ENCODE measurements at regions not wholly inside any gene's neighbourhood (a gene's known extent, or its start where the extent isn't known, plus 50 kb on each side); places are given as distances from the start of the nearest gene placed in this dataset.
"Not testable (repeated sequence)": the region's sequence is repeated elsewhere in the genome, so short reads cannot be mapped to it uniquely, and the experiment has no call there.

DNA sequence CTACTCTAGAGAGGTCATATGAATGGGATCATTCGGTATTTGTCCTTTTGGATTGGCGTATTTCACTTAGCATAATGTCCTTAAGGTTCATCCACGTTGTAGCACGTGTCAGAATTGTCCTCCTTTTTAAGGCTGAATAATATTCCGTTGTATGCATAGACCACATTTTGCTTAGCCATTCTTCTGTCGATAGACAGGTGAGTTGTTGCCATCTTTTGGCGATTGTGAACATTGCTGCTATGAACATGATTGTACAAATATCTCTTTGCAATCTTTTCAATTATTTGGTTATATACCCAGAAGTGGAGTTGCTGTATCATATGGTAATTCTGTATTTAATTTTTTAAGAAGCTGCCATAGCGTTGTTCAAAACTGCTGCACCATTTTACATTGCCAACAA is 52.4 kb upstream of the GOLGA8J start:
- no peak for DNase-seq (ENCODE audit: low spot score)

DNA sequence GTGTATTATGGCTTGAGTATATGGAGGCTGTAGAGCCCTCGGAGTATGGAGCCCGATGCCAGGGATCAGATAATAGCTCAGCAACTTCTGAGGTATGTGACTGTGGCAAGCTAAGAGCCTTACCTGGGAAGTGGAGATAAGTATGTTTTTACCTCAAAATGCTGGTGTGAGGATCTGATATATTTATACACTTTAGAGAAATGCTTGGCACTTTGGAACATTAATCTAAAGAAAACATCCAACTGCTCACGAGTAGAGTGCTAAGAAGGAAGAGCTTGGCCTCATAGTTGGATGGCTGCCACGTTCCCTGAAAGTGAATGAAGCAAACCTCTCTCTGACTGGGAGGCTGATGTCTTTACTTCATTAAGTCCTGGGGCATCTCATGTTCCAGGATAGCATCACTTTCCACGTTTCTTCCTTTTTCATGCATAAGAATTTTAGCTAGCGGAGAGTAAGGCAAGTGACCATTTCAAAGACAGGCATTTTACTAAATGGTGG is 58.9 kb upstream of the GOLGA8J start:
- DNase-seq (ENCODE audit: low spot score): no peak

DNA sequence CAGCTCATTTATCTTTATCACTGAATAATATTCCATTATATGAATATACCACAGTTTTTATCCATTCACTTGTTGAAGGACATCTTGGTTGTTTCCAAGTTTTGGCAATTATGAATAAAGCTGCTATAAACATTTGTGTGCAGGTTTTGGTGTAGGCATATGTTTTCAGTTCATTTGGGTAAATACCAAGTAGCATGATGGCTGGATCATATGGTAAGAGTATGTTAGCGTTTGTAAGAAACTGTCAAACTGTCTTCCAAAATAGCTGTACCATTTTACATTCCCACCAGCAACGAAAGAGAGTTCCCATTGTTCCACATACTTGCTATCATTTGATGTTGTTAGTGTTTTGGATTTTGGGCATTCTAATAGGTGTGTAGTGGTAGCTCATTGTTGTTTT is 72.0 kb upstream of the GOLGA8J start:
- DNase-seq (ENCODE audit: low spot score): no peak

DNA sequence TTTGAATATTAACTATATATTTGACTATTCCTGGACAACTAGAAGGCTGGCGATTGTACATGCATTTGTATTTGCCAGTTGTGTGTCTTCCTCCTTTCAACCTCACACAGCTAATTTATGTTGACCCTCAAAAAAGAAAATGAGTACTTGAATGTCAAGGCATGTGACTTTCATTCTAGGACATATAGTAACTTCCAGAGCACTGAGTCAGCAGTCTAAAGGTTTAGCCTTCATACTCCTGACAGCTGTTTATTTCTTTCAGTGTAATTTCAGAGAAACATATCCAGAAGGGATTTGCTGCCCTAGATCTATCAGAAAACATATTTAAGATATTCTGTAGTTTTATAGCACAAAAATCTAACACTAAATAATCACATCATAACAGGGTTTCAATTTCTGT is 74.6 kb upstream of the GOLGA8J start:
- DNase-seq (ENCODE audit: low spot score): no peak

DNA sequence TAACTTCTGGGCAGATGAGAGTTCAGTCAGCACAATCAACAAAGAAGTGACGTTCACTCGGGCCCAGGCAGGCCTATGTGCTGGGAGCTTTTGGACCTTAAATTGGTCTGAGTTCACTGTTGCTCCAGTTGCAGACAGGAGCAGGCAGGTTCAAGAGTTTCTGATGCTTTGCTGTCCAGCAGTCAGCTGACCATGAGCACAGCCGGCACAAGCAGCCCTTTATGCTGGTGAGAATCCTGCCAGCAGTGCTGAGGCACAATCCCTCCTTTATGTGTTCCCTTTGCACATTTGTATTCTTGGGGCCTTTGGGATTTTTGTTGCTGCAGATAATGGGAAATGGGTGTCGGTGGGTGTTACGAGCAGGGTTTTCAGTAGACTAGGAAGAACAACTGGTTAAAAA is 81.2 kb upstream of the GOLGA8J start:
- no peak for DNase-seq (ENCODE audit: low spot score)

DNA sequence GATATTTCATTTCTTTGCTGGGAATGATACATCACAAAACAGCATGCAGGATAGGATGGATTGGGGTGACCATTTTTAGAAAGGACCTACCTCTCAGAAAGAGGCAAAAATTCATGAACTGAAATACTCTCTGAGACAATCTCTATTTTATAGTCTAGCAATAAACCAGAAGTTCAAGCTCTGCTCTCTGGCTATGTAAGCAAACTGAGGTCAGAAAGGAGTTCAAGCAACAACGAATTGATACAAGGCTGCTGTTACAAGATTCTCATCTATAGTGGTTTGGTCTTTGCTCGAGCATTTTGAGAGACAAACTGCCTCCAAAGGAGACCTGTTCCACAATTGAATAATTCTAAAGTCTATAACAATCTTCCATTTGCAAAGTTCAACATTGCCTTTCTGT is 84.7 kb upstream of the GOLGA8J start:
- DNase-seq (ENCODE audit: low spot score): no peak

DNA sequence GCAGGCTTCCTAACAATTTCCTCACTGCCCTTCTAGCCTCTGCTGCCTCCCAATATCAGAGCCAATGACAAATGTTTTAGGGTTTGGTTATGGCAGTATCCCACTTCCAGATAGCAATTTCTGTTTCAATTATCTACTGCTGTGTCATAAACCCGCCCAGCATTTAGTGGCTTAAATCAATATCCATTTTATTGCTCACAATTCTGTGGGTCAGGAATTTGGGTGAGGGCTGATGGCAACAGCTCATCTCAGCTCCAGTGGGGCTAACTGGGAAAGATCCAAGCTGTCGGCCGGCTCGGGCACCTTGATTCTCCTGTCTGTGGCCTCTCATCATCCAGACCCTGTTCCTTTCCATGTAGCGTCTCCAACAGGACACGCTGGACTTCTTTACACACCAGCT is 85.3 kb upstream of the GOLGA8J start:
- no peak for DNase-seq (ENCODE audit: low spot score)

DNA sequence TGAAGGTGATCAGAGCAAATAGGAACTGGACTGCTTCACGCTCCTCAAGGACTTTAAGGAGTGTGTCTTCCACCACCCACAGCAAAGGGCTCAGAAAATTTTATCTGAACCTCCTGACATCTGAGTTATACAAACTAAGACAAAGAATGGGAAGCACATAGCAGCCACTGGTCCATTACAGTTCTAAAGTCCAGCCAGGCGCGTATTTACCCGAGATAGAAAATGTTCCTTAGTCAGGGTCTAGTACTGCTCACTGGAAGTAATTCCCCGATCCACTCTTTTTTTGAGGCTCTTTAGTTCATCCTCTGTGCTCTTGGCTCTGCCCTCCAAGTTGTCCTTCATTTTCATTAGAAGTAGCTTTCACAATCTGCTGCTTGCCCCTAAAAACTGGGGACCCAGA is 88.5 kb upstream of the GOLGA8J start:
- DNase-seq (ENCODE audit: low spot score): no peak

DNA sequence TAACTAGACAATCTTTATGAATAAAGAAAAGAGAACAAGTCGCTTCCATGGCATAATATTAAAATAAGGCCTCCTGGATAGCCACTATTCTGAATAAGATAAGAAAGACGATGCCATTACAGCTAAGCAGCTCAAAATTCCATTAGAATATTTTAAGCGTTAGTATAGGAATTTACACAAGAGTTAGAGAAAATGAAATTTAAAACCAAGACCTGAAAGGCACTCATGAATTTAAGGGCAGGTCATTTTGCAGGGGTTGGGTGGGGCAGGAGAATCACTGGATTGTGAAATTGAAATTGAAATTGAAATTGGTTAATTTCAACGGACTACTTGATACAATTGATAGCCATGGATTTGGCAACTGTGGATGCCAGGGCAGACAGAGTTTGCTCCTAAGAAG is 91.8 kb upstream of the GOLGA8J start:
- no peak for DNase-seq (ENCODE audit: low spot score)

DNA sequence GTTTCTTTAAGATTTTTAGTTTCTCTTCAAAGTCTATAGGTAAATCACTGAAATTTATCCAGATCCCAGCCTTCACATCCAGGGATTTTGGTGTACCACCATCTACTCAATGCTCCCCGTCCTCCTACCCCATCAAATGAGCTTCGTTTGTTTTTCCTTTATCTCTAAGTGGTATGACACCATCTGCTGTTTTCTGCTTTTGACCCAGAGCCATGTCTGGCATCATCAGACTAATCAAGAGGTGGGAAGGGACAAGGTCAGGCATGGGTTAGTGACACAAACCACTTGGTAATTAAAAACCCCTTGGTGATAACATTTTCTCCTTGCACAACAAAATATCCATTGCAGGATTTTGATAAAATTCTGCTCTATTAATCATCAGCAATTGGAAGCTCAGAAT is 92.7 kb upstream of the GOLGA8J start:
- no peak for DNase-seq (ENCODE audit: low spot score)

DNA sequence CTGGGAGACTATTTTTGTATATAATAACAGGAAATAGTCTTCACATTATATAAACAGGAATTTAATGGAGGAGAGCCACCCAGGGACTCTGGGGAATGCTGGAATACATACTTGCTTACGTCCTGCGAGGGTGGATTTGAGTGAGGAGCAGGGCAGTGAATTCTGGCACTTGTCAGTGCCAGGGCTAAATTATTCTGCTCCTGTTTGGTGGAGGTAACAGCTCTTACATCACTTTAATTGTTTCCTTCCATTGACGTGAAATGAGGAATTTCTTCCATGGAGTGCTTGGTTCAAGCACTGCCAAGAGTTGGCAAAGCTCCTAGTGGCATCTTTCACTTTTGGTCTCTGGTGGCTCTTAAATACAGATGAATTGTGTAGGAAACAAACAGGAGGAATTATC is 94.1 kb upstream of the GOLGA8J start:
- DNase-seq (ENCODE audit: low spot score): no peak

DNA sequence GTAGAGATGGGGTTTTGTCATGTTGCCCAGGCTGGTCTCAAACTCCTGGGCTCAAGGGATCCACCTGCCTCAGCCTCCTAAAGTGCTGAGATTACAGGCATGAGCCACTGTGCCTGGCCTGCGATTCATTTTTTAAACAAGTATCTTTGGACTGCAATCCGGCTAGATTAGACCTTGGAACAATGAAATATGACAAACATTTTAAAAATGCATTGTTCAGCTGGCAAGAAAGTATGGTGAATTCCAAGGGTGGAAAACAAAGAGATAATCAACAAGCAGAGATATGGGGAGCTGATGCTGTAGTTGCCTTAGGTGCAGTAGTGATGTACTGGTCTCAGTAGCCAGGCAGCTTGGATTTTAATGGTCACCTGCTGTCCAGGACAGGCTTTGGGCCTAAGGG is 95.8 kb upstream of the GOLGA8J start:
- DNase-seq (ENCODE audit: low spot score): no peak

DNA sequence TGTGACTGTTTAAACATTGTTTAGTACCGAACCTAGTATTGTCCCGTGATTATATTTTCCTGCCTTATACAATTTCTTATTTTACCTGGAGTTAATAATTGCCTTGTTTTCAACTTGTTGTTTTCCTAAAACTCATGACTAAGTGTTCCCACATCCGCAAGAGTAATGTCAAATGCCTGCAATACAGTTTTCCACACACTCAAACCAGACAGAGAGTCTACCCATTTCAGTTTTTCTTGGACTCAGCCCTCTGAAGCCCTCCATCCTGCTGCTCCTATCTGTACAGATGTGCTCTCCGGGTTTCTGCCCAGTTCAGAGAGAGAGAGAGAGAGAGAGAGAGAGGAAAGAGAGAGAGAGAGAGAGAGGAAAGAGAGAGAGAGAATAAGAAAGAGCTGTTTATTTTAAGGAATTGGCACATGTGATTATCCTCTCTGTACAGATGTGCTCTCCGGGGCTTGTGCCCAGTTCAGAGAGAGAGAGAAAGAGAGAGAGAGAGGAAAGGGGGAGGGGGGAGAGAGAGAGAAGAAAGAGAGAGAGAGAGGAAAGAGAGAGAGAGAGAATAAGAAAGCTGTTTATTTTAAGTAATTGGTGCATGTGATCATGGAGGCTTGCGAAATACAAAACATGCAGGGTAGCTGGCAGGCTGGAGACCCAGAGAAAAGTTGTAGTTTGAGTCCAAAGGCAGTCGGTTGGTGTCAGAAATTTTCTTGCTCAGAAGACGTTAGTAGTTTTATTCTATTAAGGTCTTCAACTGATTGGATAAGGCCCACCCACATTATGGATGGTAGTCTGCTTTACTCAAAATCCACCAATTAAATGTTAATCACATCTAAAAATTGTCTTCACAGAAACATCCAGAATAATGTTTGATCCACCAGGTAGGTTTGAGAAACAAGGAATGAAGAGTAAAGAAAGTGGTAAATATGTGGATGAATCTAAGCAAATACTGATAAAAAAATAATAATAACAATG is 104.1 kb upstream of the GOLGA8J start:
- DNase-seq (ENCODE audit: low spot score): no peak

DNA sequence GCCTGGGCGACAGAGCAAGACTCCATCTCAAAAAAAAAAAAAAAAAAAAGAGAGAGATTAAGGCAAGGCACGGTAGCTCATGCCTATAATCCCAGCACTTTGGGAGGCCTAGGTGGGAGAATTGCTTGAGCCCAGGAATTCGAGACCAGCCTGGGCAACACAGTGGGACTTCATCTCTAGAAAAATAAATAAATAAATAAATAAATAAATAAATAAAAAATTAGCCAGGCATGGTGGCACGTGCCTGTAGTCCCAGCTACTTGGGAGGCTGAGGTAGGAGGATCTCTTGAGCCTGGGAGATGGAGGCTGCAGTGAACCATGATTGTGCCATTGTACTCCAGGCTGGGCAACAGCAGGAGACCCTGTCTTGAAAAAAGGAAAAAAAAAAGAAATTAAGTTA is 108.7 kb upstream of the GOLGA8J start:
- DNase-seq (ENCODE audit: low spot score): not testable (repeated sequence)

DNA sequence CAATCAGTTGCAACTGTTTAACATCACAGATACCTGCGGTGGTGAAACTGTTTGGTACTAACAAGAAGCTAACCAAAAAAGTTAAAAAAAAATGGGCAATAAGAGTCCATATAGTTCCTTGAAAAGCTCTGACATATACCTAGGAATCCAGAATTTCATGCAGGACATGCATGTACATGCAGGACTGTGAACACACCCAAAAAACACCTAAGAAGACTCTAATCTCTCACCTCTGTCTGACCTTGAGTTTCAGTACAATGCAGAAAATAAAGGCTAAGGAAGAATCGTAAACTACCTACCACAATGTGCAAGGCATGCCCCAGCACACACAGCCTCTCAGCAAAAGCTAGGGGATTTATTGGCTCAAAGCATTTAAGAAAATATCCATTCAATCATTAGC is 110.7 kb upstream of the GOLGA8J start:
- no peak for DNase-seq (ENCODE audit: low spot score)

DNA sequence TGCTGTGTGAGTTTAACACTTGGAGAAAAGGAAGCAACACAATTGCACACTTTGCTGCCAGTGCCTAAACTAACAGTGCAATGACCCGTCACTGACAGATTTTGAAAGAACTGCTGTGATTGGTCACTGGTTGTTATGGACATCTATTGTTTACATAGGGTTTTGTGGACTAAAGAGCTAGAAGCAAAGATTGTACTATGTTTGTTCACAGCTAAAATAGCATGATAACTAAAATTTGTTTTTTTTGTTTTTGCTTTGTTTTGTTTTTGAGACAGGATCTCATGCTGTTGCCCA is 112.4 kb upstream of the GOLGA8J start:
- peak; percentile 36 for DNase-seq (ENCODE audit: low spot score)

DNA sequence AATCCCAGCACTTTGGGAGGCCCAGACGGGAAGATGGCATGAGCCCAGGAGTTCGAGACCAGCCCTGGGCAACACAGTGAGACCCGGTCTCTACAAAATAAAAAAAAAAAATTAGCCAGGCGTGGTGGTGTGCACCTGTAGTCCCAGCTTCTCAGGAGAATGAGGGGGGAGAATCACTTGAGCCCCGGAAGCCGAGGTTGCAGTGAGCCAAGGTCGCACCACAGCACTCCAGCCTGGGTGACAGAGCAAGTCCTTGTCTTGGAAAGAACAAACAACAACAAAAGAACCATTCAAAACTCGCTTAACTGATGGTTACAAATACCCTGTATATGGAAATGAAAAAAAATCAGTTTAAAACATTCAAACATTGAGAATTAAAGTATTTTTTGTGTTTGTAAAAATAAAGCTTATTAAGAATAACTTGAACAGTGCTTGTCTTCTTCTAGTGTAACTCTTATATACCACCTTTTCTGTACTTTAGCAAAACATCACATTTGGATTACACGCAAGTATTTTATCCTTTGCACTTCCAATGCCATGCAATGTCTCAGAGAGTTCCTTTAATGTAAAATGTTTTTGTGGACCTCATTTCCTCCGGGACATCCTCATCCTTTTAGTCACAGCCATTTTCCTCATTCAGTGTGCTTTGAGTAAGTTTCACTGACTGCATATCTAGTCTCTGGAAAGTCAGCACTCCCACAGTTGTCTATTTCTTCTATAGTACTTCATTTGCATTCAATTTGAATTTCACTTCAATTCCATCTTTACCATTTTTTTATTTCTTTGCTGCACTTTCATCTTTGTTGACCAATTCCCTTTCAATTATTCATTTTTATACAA is 113.0 kb upstream of the GOLGA8J start:
- no peak for DNase-seq (ENCODE audit: low spot score)

DNA sequence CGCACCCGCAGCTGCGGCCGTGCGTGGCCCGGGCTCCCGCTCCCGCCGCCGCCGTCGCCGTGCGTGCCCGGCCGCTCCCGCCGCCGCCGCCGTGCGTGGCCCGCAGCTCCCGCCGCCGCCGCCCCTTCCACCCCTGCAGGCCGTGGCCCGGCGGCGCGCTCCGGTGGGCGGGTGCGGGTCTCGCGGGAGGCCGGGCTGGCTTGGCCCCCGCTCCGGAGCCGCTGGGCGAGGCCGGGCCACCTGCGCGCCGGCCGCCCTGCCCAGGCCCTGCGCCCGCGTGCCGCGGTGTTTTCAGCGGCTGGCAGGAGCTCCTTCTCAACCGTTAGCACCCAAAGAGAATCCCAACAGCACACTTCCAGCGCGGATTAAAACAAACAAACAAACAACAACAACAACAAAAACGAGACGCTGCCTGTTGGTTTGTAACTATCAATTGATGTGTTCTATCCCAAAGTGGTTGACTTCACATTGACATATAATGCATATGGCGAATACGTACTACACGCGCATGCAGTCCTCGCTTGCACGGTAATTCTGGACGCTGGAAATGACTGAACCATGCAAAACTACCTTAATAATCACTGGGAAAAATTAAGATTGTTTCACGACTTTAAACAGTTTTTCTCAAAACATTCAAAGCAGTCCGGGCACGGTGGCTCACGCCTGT is 113.7 kb upstream of the GOLGA8J start:
- DNase-seq (ENCODE audit: low spot score): no peak

DNA sequence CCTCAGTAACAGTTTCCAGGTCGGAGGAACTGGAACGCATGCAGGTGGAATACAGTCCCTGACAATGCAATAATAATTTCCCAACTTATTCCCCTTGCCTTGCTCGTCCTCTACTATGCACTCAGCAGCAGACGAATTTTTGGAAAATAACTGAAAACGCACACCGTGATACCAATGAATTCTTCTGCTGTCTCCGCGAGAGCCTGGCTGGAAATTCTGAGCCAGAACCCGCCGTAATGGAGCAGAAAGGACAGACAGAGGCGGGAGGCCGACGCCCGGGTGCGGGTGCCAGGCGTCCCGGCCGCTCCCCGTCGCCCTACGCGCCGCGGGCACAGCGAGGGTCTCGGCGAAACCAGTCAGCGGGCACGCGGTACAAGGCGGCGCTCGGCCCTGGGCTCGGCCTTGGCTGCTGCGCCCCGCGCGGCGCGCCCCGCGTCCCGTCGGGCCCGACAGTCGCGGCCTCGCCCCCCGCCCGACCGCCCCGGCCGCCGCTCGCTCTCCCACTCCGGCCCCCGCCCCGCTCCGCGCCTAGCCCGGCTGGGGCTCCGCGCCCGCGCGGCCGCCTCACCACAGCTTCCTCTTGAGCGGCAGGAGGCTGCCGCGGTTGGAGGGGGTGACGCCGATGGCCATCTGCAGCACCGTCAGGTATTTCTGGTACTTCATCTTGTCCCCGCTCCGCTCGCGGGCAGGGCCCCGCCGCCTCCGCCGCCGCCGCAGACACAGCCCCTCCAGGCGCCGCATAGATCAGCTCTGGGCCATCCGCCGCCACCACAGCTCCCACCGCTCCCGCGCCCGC is 114.5 kb upstream of the GOLGA8J start:
- DNase-seq (ENCODE audit: low spot score): peak; percentile 29

DNA sequence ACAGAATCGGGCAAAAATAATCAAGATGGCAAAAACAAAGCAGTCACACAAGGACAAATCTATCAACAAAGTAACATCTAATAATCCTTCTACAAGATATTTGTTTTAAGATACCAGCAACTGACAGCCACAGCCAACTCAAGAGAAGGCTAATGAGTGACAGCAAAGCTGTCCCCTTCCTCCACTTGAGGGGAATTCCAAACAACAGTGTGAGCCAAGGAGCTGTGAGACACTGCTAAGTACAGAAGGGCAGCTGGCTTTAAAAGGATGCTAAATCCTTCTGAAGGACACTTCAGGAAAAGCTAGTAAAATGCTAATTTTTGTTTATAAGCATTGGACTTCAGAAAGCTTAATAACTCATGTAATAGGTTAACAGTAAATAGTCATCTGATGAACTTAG is 120.3 kb upstream of the GOLGA8J start:
- DNase-seq (ENCODE audit: low spot score): no peak

DNA sequence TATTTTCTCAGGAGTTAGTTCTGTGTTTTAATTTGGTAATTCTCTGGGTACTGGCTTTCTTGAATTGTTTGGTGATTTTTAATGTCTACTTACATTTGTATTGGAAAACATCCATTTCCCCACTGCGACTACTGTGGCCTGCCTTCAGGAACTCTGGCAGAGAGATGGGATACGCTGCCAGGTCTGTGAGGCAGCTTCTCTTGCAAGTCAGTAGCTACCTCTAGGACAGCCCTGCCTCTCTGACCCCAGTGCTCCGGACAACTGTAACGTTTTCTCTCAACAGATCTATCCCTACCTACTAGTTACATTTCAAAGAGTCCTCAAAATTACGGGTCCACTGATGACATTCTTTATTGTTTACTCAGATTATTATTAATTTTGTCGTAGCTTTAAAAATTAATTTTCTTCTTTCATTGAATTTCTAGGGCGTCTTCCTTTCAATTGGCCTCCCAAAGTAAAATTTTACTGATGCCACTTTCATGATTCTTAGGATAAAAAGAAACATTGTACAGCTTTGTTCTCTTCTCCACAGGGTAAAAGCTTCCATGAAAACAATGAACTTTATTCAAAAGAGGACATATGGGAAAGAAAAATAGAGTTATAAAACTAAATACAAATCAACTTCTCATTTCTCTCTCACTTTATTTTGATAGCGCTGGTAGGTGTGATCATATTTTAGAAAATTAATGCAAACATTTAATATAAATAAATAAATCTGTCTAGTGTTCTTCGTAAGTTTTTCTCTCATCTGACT is 123.2 kb upstream of the GOLGA8J start:
- DNase-seq (ENCODE audit: low spot score): no peak

Measured in AG08396 (cell line).